RWPE2 (cell line): ENCODE measurements at regions not wholly inside any gene's neighbourhood (a gene's known extent, or its start where the extent isn't known, plus 50 kb on each side); places are given as distances from the start of the nearest gene placed in this dataset.

Experiments used
- ATAC-seq: fragments of 200-7000 bp; cut with Tn5 transposase; 3 replicates; pipeline ENCODE4 v1.9.1; 2021; ENCODE audit warnings: low read depth
- DNase-seq: peaks from one replicate; pipeline ENCODE4 v3.0.0-alpha.2; 2020; ENCODE audit warnings: low spot score
- H3K27ac ChIP-seq: fragments of 450-650 bp; 2 replicates; pipeline ENCODE4 v1.5.1; 2017; ENCODE audit warnings: mild to moderate bottlenecking; ENCODE audit not compliant: poor library complexity, severe bottlenecking
- H3K27me3 ChIP-seq: fragments of 250-450 bp; sonication (Bioruptor Pico); 2 replicates; pipeline ENCODE4 v1.5.1; 2021; ENCODE audit warnings: mild to moderate bottlenecking, moderate library complexity; ENCODE audit not compliant: insufficient read depth, poor library complexity, severe bottlenecking
- H3K36me3 ChIP-seq: fragments of 250-450 bp; sonication (Bioruptor Pico); 2 replicates; pipeline ENCODE4 v1.5.1; 2020; ENCODE audit warnings: low read depth, mild to moderate bottlenecking, moderate library complexity
- H3K4me1 ChIP-seq: fragments of 250-450 bp; sonication (Bioruptor Pico); 2 replicates; pipeline ENCODE4 v1.5.1; 2021; ENCODE audit warnings: mild to moderate bottlenecking, moderate library complexity; ENCODE audit not compliant: insufficient read depth, poor library complexity, severe bottlenecking
- H3K4me3 ChIP-seq: fragments of 250-450 bp; sonication (Bioruptor Pico); 2 replicates; pipeline ENCODE4 v1.5.1; 2021; ENCODE audit warnings: mild to moderate bottlenecking, moderate library complexity; ENCODE audit not compliant: severe bottlenecking
- H3K9me3 ChIP-seq: fragments of 250-450 bp; sonication (Bioruptor Pico); 2 replicates; pipeline ENCODE4 v1.5.1; 2021; ENCODE audit warnings: mild to moderate bottlenecking, moderate library complexity; ENCODE audit not compliant: severe bottlenecking
- CTCF ChIP-seq: fragments of 450-650 bp; IDR thresholded peaks from one replicate; pipeline ENCODE4 v1.5.1; 2017; ENCODE audit warnings: mild to moderate bottlenecking, moderate library complexity; ENCODE audit not compliant: poor library complexity, severe bottlenecking

DNA sequence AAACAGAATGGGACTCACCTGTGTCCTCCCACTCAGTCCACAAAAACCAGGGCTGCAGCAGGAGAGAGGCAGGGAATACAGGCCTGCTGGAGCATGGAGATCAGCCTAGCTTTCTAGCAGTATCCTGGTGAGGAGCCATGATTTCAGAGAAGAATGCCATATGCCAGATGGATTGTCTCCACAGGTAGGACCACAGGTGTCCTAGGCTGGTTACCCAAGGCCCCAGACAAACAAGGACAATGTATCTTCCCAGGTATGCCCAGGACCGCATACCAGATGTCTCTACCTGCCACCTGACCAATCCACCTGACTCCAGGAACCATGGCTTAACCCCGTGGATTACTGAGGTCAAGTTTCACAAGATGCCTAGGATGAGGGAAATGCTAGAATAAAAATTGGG lies 295.4 kb upstream of the NPSR1 start:
- ATAC-seq (no peak), DNase-seq (no peak)
- Histone ChIP-seq H3K27me3 (no peaks in the 10 kb centered on the region), H3K27ac (no peak overlapping the region), H3K4me3 (no peak overlapping the region), H3K9me3 (no peaks in the 10 kb centered on the region), H3K36me3 (no peaks in the 10 kb centered on the region), H3K4me1 (no peaks in the 10 kb centered on the region)
- no peak for TF ChIP-seq CTCF

- Histone ChIP-seq H3K27me3 (no peaks in the 10 kb centered on the region), H3K9me3 (no peaks in the 10 kb centered on the region), H3K27ac (no peak overlapping the region), H3K4me3 (no peak overlapping the region), H3K4me1 (no peaks in the 10 kb centered on the region), H3K36me3 (no peaks in the 10 kb centered on the region)
- no peak for TF ChIP-seq CTCF
- no peak for ATAC-seq
- no peak for DNase-seq
These were observed 293.9 kb upstream of the NPSR1 start for GRCh38 chr7:34364130-34364529.

GRCh38 chr7:34365011-34365410 lies 293.0 kb upstream of the NPSR1 start:
- Histone ChIP-seq H3K27me3 (no peaks in the 10 kb centered on the region), H3K9me3 (no peaks in the 10 kb centered on the region), H3K36me3 (no peaks in the 10 kb centered on the region), H3K4me3 (no peak overlapping the region), H3K27ac (no peak overlapping the region), H3K4me1 (no peaks in the 10 kb centered on the region)
- TF ChIP-seq CTCF = no peak
- peak; percentile 75 for ATAC-seq
- no peak for DNase-seq

DNA sequence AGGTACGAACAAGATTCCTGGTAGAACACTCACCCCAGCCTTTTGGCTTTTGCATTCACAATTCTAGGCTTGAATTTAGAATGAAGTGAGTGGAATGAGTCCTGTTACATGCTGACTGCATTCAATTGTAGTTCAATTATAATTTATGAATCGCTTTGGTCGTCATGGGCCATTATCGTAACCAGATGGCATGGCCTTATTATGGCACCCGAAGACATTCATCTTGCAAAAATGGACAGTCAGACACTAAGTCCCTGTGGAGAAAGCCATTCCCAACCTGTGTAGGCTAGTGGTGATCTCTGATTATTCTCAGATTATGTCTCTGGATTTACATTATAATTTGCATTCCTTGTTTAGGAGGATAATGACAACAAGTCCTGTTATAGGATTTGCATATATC lies 292.4 kb upstream of the NPSR1 start:
- H3K4me3 ChIP-seq = no peak overlapping the region
- H3K27me3 ChIP-seq = no peaks in the 10 kb centered on the region
- no peak overlapping the region for H3K27ac ChIP-seq
- no peaks in the 10 kb centered on the region for H3K36me3 ChIP-seq
- no peaks in the 10 kb centered on the region for H3K4me1 ChIP-seq
- no peaks in the 10 kb centered on the region for H3K9me3 ChIP-seq
- ATAC-seq (no peak), DNase-seq (no peak)
- TF ChIP-seq CTCF = no peak

GRCh38 chr7:34371922-34372321 lies 286.1 kb upstream of the NPSR1 start:
- no peak for ATAC-seq
- Histone ChIP-seq H3K4me1 (no peaks in the 10 kb centered on the region), H3K27me3 (no peaks in the 10 kb centered on the region), H3K4me3 (no peak overlapping the region), H3K27ac (no peak overlapping the region), H3K9me3 (no peaks in the 10 kb centered on the region), H3K36me3 (no peaks in the 10 kb centered on the region)
- TF ChIP-seq CTCF = no peak
- DNase-seq = no peak
